ENCODE measurements at regions not wholly inside any gene's neighbourhood (a gene's known extent, or its start where the extent isn't known, plus 50 kb on each side); places are given as distances from the start of the nearest gene placed in this dataset.
A peak's percentile ranks its signal among the peaks of the same experiment; 100 is the strongest.

DNA sequence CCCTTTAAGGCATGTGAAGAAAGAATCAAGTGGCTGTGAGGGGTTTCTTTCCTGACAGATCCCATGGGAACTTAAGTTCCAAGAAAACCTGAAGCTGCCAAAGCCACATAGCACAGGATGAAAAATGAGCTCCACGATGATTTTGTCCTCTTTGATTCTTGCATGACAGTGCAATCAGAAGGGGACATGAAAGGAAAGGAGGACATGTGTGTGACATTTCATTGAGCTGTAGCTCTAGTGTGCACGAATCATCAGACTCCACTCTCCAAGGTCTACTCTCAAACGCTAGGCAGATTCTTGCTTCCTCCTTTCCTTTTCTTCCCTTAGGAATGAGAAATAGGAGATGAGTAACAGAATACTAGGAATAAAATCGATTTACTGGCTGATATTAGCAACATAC lies 142.0 kb downstream of the ZNF608 start:
- no peaks in the 10 kb centered on the region for H3K79me2 ChIP-seq (ENCODE audit: control insufficient read depth in 1 of 2, insufficient read depth in 2 of 2, low read length in 2 of 2)
- FAIRE-seq = no peak
- no peaks in the 10 kb centered on the region for H3K36me3 ChIP-seq (ENCODE audit: control insufficient read depth in 2 of 4, insufficient read depth in 4 of 4, low read length in 3 of 4)
- H3K23me2 ChIP-seq (ENCODE audit: low read depth, low read length) = no peaks in the 10 kb centered on the region
- H3K56ac ChIP-seq (replicated peaks; ENCODE audit: insufficient read length, low read depth, low read length) = no peak overlapping the region
- POLR2A ChIA-PET (ENCODE audit: partially characterized antibody) = no interaction called here
- H4K8ac ChIP-seq (ENCODE audit: extremely low read depth, insufficient read depth, low read length) = no peak overlapping the region
- H4K20me1 ChIP-seq (replicated peaks in 1 of 2; ENCODE audit: control insufficient read depth in 1 of 2, insufficient read depth in 2 of 2, low read length in 2 of 2) = no peaks in the 10 kb centered on the region
- WGBS, 2 experiments (ENCODE audit: extremely low coverage in 1 of 2, insufficient coverage in 1 of 2, insufficient read length in 1 of 2, insufficient replicate concordance in 2 of 2, low coverage in 1 of 2, low lambda C conversion rate in 2 of 2, missing lambda C conversion rate in 1 of 2) = 83% methylated on average over 4 of the region's 4 CpGs; no CpG with 5 or more reads in 1 of the 2 experiments
- no peaks in the 10 kb centered on the region for H3K27me3 ChIP-seq (replicated peaks in 1 of 4; ENCODE audit: control insufficient read depth in 3 of 4, extremely low read depth in 1 of 4, insufficient read depth in 3 of 4, low read length in 3 of 4)
- no peak overlapping the region for H2AK5ac ChIP-seq (ENCODE audit: low read depth, low read length)
- H2BK15ac ChIP-seq (ENCODE audit: low read length) = no peak overlapping the region
- no peak overlapping the region for H3K18ac ChIP-seq (ENCODE audit: extremely low read depth, low read length)
- no peak for DNase-seq (ENCODE audit: low read depth in 1 of 2, low spot score in 2 of 2)
- peak overlapping the region; percentile 88; the same call in 1 of the 2 replicates for H2AFZ ChIP-seq (ENCODE audit: low read length)
- no peak for TF ChIP-seq TBP (IDR thresholded peaks at IDR 0.05; ENCODE audit: low read depth, low read length)
- no peak for TF ChIP-seq SAP30 (IDR thresholded peaks at IDR 0.05; ENCODE audit: insufficient read depth, insufficient replicate concordance, low read length)
- TF ChIP-seq TAF1 (IDR thresholded peaks at IDR 0.05; ENCODE audit: low read depth, low read length) = no peak
- TF ChIP-seq TCF12 (IDR thresholded peaks at IDR 0.05; ENCODE audit: low read depth, low read length) = no peak
- TF ChIP-seq, protein P1, sequence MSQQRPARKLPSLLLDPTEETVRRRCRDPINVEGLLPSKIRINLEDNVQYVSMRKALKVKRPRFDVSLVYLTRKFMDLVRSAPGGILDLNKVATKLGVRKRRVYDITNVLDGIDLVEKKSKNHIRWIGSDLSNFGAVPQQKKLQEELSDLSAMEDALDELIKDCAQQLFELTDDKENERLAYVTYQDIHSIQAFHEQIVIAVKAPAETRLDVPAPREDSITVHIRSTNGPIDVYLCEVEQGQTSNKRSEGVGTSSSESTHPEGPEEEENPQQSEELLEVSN (IDR thresholded peaks at IDR 0.05) = no peak
- TF ChIP-seq, protein P2, sequence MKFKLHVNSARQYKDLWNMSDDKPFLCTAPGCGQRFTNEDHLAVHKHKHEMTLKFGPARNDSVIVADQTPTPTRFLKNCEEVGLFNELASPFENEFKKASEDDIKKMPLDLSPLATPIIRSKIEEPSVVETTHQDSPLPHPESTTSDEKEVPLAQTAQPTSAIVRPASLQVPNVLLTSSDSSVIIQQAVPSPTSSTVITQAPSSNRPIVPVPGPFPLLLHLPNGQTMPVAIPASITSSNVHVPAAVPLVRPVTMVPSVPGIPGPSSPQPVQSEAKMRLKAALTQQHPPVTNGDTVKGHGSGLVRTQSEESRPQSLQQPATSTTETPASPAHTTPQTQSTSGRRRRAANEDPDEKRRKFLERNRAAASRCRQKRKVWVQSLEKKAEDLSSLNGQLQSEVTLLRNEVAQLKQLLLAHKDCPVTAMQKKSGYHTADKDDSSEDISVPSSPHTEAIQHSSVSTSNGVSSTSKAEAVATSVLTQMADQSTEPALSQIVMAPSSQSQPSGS (IDR thresholded peaks at IDR 0.05; ENCODE audit: low read length) = no peak
- H3K4me3 ChIP-seq (ENCODE audit: extremely low read depth in 1 of 4, insufficient read depth in 2 of 4, low read depth in 3 of 4, low read length in 4 of 4) = no peak overlapping the region
- no peak overlapping the region for H4K5ac ChIP-seq (ENCODE audit: insufficient read length, low read depth, low read length)
- no peak overlapping the region for H2BK5ac ChIP-seq (ENCODE audit: low read depth, low read length)
- no peak overlapping the region for H2BK20ac ChIP-seq (ENCODE audit: low read length)
- H4K91ac ChIP-seq (replicated peaks; ENCODE audit: insufficient read length, low read length) = no peak overlapping the region
- no peak overlapping the region for H3K9ac ChIP-seq (replicated peaks in 1 of 4; ENCODE audit: extremely low read depth in 1 of 4, low read depth in 3 of 4, low read length in 3 of 4)
- H2BK12ac ChIP-seq (ENCODE audit: low read depth, low read length) = no peak overlapping the region
- H3K27ac ChIP-seq (ENCODE audit: low read depth, low read length) = no peak overlapping the region
- H3K79me1 ChIP-seq (ENCODE audit: low read depth, low read length) = no peaks in the 10 kb centered on the region
- H2BK120ac ChIP-seq (replicated peaks; ENCODE audit: low read depth, low read length) = no peak overlapping the region
- no peak overlapping the region for H3K4ac ChIP-seq (replicated peaks; ENCODE audit: insufficient read length, low read depth, low read length)
- no peak overlapping the region for H3K14ac ChIP-seq (ENCODE audit: insufficient read length)
- H3K4me1 ChIP-seq (replicated peaks in 1 of 4; ENCODE audit: control insufficient read depth in 3 of 4, insufficient read depth in 4 of 4, low read length in 3 of 4) = peaks cover 0 to 6% (median 1%) of the 10 kb centered on the region in 4 experiments; a peak in 2 of 7 replicates
- no peak overlapping the region for H3K23ac ChIP-seq (ENCODE audit: insufficient read length)
- no peak overlapping the region; a peak in 1 of 4 replicates for H3K4me2 ChIP-seq (ENCODE audit: insufficient read depth in 1 of 2, low read depth in 2 of 2, low read length in 2 of 2)
- H3K9me3 ChIP-seq (ENCODE audit: insufficient read depth in 2 of 2, low read depth in 1 of 2, low read length in 1 of 2) = no peaks in the 10 kb centered on the region
- CTCF ChIA-PET (ENCODE audit: partially characterized antibody) = no interaction called here

Measured in H1 (cell line).